ENCODE measurements at regions not wholly inside any gene's neighbourhood (a gene's known extent, or its start where the extent isn't known, plus 50 kb on each side); places are given as distances from the start of the nearest gene placed in this dataset.

- no peaks in the 10 kb centered on the region for H3K27me3 ChIP-seq
- H3K4me3 ChIP-seq, result no peak overlapping the region
- H3K27ac ChIP-seq, result no peak overlapping the region
- H3K36me3 ChIP-seq, result no peaks in the 10 kb centered on the region
- no peaks in the 10 kb centered on the region for H3K9me3 ChIP-seq
- TF ChIP-seq, protein P1, sequence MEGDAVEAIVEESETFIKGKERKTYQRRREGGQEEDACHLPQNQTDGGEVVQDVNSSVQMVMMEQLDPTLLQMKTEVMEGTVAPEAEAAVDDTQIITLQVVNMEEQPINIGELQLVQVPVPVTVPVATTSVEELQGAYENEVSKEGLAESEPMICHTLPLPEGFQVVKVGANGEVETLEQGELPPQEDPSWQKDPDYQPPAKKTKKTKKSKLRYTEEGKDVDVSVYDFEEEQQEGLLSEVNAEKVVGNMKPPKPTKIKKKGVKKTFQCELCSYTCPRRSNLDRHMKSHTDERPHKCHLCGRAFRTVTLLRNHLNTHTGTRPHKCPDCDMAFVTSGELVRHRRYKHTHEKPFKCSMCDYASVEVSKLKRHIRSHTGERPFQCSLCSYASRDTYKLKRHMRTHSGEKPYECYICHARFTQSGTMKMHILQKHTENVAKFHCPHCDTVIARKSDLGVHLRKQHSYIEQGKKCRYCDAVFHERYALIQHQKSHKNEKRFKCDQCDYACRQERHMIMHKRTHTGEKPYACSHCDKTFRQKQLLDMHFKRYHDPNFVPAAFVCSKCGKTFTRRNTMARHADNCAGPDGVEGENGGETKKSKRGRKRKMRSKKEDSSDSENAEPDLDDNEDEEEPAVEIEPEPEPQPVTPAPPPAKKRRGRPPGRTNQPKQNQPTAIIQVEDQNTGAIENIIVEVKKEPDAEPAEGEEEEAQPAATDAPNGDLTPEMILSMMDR (IDR thresholded peaks at IDR 0.05), result no peak
- no peak for TF ChIP-seq POLR2A (IDR thresholded peaks at IDR 0.05)
- no peak for DNase-seq
- intact Hi-C loops (cut with DNase I), result no loop called here
- H3K4me1 ChIP-seq, result no peaks in the 10 kb centered on the region
These were observed 275.1 kb downstream of the BRINP1 start for GRCh38 chr9:119094086-119094485.

DNA sequence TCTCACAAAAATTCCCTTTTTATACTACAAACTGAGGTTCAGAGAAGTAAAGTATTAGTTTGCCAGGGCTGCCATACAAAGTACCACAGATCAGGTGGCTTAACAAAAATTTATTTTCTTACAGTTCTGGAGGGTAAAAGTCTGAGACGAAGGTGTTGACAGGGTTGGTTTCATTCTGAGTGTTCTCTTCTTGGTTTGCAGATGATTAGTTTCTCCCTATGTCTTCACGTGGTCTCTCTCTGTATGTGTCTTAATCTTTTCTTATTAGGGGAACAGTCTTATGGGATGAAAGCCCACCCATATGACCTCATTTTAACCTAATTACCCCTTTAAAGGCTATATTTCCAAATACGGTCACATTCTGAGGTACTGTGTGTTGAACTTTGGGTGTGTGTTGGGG lies 274.2 kb downstream of the BRINP1 start:
- Histone ChIP-seq H3K9me3 (no peaks in the 10 kb centered on the region), H3K4me3 (no peak overlapping the region), H3K27ac (no peak overlapping the region), H3K27me3 (no peaks in the 10 kb centered on the region), H3K36me3 (no peaks in the 10 kb centered on the region), H3K4me1 (no peaks in the 10 kb centered on the region)
- DNase-seq, result no peak
- 70 to 77% methylated on average over 3 of the region's 3 CpGs for WGBS, 2 donors
- TF ChIP-seq, protein P1 (IDR thresholded peaks at IDR 0.05), result no peak
- TF ChIP-seq POLR2A (IDR thresholded peaks at IDR 0.05), result no peak
- intact Hi-C loops (cut with DNase I), result no loop called here

DNA sequence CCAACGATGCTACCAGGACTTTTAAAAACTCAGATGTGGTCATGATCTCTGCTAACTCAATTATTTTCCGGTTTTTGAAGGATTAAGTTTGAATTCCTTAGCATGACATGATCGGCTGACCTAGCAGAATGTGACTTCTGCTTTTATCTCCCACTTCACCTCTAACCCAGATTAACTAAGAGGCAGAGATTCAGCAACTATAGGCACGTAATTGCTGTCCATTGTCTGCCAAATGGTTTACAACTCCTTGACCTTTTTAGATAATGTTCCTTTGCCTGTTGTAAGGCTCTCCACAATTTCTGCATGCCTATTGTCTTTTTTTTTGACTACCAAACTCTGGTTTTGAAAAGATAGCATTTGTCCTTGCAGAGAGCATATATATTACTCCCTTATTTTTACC lies 268.2 kb downstream of the BRINP1 start:
- Histone ChIP-seq H3K27ac (no peak overlapping the region), H3K4me3 (no peak overlapping the region), H3K27me3 (no peaks in the 10 kb centered on the region), H3K4me1 (no peaks in the 10 kb centered on the region), H3K36me3 (no peaks in the 10 kb centered on the region), H3K9me3 (no peaks in the 10 kb centered on the region)
- TF ChIP-seq, protein P1 (IDR thresholded peaks at IDR 0.05), result no peak
- no peak for TF ChIP-seq POLR2A (IDR thresholded peaks at IDR 0.05)
- intact Hi-C loops (cut with DNase I), result no loop called here
- WGBS, 2 donors, result 58 to 62% methylated on average over 4 of the region's 4 CpGs
- DNase-seq, result no peak

GRCh38 chr9:119114681-119115080 lies 254.6 kb downstream of the BRINP1 start:
- no peak for DNase-seq
- no peaks in the 10 kb centered on the region for H3K36me3 ChIP-seq
- H3K9me3 ChIP-seq, result no peaks in the 10 kb centered on the region
- intact Hi-C loops (cut with DNase I), result no loop called here
- 65 to 69% methylated on average over 4 of the region's 4 CpGs for WGBS, 2 donors
- H3K27me3 ChIP-seq, result no peaks in the 10 kb centered on the region
- no peaks in the 10 kb centered on the region for H3K4me1 ChIP-seq
- H3K27ac ChIP-seq, result no peak overlapping the region
- no peak overlapping the region for H3K4me3 ChIP-seq
- no peak for TF ChIP-seq POLR2A (IDR thresholded peaks at IDR 0.05)
- TF ChIP-seq, protein P1 (IDR thresholded peaks at IDR 0.05), result no peak
